ENCODE measurements at regions not wholly inside any gene's neighbourhood (a gene's known extent, or its start where the extent isn't known, plus 50 kb on each side); places are given as distances from the start of the nearest gene placed in this dataset.
A peak's percentile ranks its signal among the peaks of the same experiment; 100 is the strongest.

GRCh38 chr1:229792012-229792975 lies 166.2 kb downstream of the URB2 start:
- no peak overlapping the region for H3K18ac ChIP-seq (ENCODE audit: low read length)
- peaks cover 3 to 6% of the 10 kb centered on the region in 2 donors for H3K9me3 ChIP-seq (replicated peaks in 1 of 2; ENCODE audit: control insufficient read depth in 2 of 2, insufficient read depth in 1 of 2, low read depth in 1 of 2, low read length in 2 of 2)
- no peak overlapping the region for H3K27ac ChIP-seq (replicated peaks; ENCODE audit: low read length)
- H3K4me1 ChIP-seq (ENCODE audit: control insufficient read depth in 2 of 2, insufficient read depth in 1 of 2, low read depth in 1 of 2, low read length in 2 of 2) = peaks cover 0 to 5% of the 10 kb centered on the region in 2 donors
- no peak overlapping the region for H2AK5ac ChIP-seq (ENCODE audit: low read depth, low read length)
- WGBS, 2 donors (ENCODE audit: extremely low coverage in 2 of 2, insufficient read length in 2 of 2, insufficient replicate concordance in 1 of 2) = no CpG with 5 or more reads among the region's 6 CpGs
- H3K14ac ChIP-seq (ENCODE audit: low read length) = no peak overlapping the region
- H3K79me1 ChIP-seq (ENCODE audit: low read depth, low read length) = peaks cover 3% of the 10 kb centered on the region
- H2BK12ac ChIP-seq (ENCODE audit: low read length) = no peak overlapping the region
- peaks cover 0 to 2% of the 10 kb centered on the region in 2 donors for H3K36me3 ChIP-seq (replicated peaks in 1 of 2; ENCODE audit: control insufficient read depth in 2 of 2, insufficient read depth in 2 of 2, low read length in 2 of 2)
- no peak overlapping the region for H3K23ac ChIP-seq (ENCODE audit: low read depth, low read length, poor library complexity)
- H3K4me2 ChIP-seq (ENCODE audit: insufficient read depth, low read length, poor library complexity, severe bottlenecking) = no peak overlapping the region
- H3K4ac ChIP-seq (ENCODE audit: low read length) = no peak overlapping the region
- no peaks in the 10 kb centered on the region for H3K27me3 ChIP-seq (ENCODE audit: control insufficient read depth in 3 of 3, insufficient read depth in 3 of 3, low read depth in 1 of 3, low read length in 3 of 3)
- no peak overlapping the region for H2BK15ac ChIP-seq (ENCODE audit: low read length)
- no peak for DNase-seq (ENCODE audit: low spot score)
- H4K91ac ChIP-seq (ENCODE audit: low read depth, low read length, poor library complexity) = no peak overlapping the region
- H4K8ac ChIP-seq (ENCODE audit: low read depth, low read length) = no peak overlapping the region
- H3K9ac ChIP-seq (ENCODE audit: low read depth, low read length, poor library complexity) = no peak overlapping the region
- H2BK120ac ChIP-seq (ENCODE audit: low read depth, low read length) = no peak overlapping the region
- no peak overlapping the region for H2AFZ ChIP-seq (ENCODE audit: low read length)
- no peak overlapping the region for H2BK5ac ChIP-seq (ENCODE audit: low read length)
- no peak overlapping the region for H3K4me3 ChIP-seq (ENCODE audit: low read length in 2 of 2)

GRCh38 chr1:229793488-229793887 lies 167.4 kb downstream of the URB2 start:
- Histone ChIP-seq H3K23ac (ENCODE audit: low read depth, low read length, poor library complexity) (no peak overlapping the region), H4K8ac (ENCODE audit: low read depth, low read length) (no peak overlapping the region), H3K4me2 (ENCODE audit: insufficient read depth, low read length, poor library complexity, severe bottlenecking) (no peak overlapping the region), H3K18ac (ENCODE audit: low read length) (no peak overlapping the region), H2BK12ac (ENCODE audit: low read length) (no peak overlapping the region), H3K14ac (ENCODE audit: low read length) (no peak overlapping the region), H3K9me3 (replicated peaks in 1 of 2; ENCODE audit: control insufficient read depth in 2 of 2, insufficient read depth in 1 of 2, low read depth in 1 of 2, low read length in 2 of 2) (peaks cover under 1 to 3% of the 10 kb centered on the region in 2 donors), H3K4me3 (ENCODE audit: low read length in 2 of 2) (no peak overlapping the region), H3K36me3 (replicated peaks in 1 of 2; ENCODE audit: control insufficient read depth in 2 of 2, insufficient read depth in 2 of 2, low read length in 2 of 2) (no peaks in the 10 kb centered on the region), H2BK120ac (ENCODE audit: low read depth, low read length) (no peak overlapping the region), H2AK5ac (ENCODE audit: low read depth, low read length) (no peak overlapping the region), H2BK15ac (ENCODE audit: low read length) (no peak overlapping the region), H2BK5ac (ENCODE audit: low read length) (no peak overlapping the region), H3K27me3 (ENCODE audit: control insufficient read depth in 3 of 3, insufficient read depth in 3 of 3, low read depth in 1 of 3, low read length in 3 of 3) (peaks cover 0 to under 1% (median 0%) of the 10 kb centered on the region in 3 experiments), H3K79me1 (ENCODE audit: low read depth, low read length) (no peaks in the 10 kb centered on the region), H3K9ac (ENCODE audit: low read depth, low read length, poor library complexity) (no peak overlapping the region), H2AFZ (ENCODE audit: low read length) (no peak overlapping the region), H3K27ac (replicated peaks; ENCODE audit: low read length) (no peak overlapping the region), H3K4me1 (ENCODE audit: control insufficient read depth in 2 of 2, insufficient read depth in 1 of 2, low read depth in 1 of 2, low read length in 2 of 2) (no peaks in the 10 kb centered on the region), H4K91ac (ENCODE audit: low read depth, low read length, poor library complexity) (no peak overlapping the region), H3K4ac (ENCODE audit: low read length) (no peak overlapping the region)
- WGBS, 2 donors (ENCODE audit: extremely low coverage in 2 of 2, insufficient read length in 2 of 2, insufficient replicate concordance in 1 of 2) = no CpG with 5 or more reads among the region's 5 CpGs
- no peak for DNase-seq (ENCODE audit: low spot score)

GRCh38 chr1:229798558-229798957 lies 172.5 kb downstream of the URB2 start:
- no peak overlapping the region for H3K4me2 ChIP-seq (ENCODE audit: insufficient read depth, low read length, poor library complexity, severe bottlenecking)
- no peak overlapping the region for H2AK5ac ChIP-seq (ENCODE audit: low read depth, low read length)
- H2AFZ ChIP-seq (ENCODE audit: low read length) = no peak overlapping the region
- H3K4me3 ChIP-seq (ENCODE audit: low read length in 2 of 2) = no peak overlapping the region
- H3K23ac ChIP-seq (ENCODE audit: low read depth, low read length, poor library complexity) = no peak overlapping the region
- no peaks in the 10 kb centered on the region for H3K4me1 ChIP-seq (ENCODE audit: control insufficient read depth in 2 of 2, insufficient read depth in 1 of 2, low read depth in 1 of 2, low read length in 2 of 2)
- no peak overlapping the region for H4K91ac ChIP-seq (ENCODE audit: low read depth, low read length, poor library complexity)
- H3K18ac ChIP-seq (ENCODE audit: low read length) = no peak overlapping the region
- no peak overlapping the region for H3K4ac ChIP-seq (ENCODE audit: low read length)
- H2BK5ac ChIP-seq (ENCODE audit: low read length) = no peak overlapping the region
- H3K27me3 ChIP-seq (ENCODE audit: control insufficient read depth in 3 of 3, insufficient read depth in 3 of 3, low read depth in 1 of 3, low read length in 3 of 3) = peaks cover 0 to 3% (median 0%) of the 10 kb centered on the region in 3 experiments
- no peak for DNase-seq (ENCODE audit: low spot score)
- WGBS, 2 donors (ENCODE audit: extremely low coverage in 2 of 2, insufficient read length in 2 of 2, insufficient replicate concordance in 1 of 2) = no CpG with 5 or more reads among the region's 3 CpGs
- H2BK120ac ChIP-seq (ENCODE audit: low read depth, low read length) = no peak overlapping the region
- H2BK15ac ChIP-seq (ENCODE audit: low read length) = no peak overlapping the region
- no peak overlapping the region for H3K9ac ChIP-seq (ENCODE audit: low read depth, low read length, poor library complexity)
- H3K27ac ChIP-seq (replicated peaks; ENCODE audit: low read length) = no peak overlapping the region
- no peaks in the 10 kb centered on the region for H3K36me3 ChIP-seq (replicated peaks in 1 of 2; ENCODE audit: control insufficient read depth in 2 of 2, insufficient read depth in 2 of 2, low read length in 2 of 2)
- no peaks in the 10 kb centered on the region for H3K79me1 ChIP-seq (ENCODE audit: low read depth, low read length)
- H2BK12ac ChIP-seq (ENCODE audit: low read length) = no peak overlapping the region
- peaks cover 3 to 4% of the 10 kb centered on the region in 2 donors for H3K9me3 ChIP-seq (replicated peaks in 1 of 2; ENCODE audit: control insufficient read depth in 2 of 2, insufficient read depth in 1 of 2, low read depth in 1 of 2, low read length in 2 of 2)
- H3K14ac ChIP-seq (ENCODE audit: low read length) = no peak overlapping the region
- H4K8ac ChIP-seq (ENCODE audit: low read depth, low read length) = no peak overlapping the region

GRCh38 chr1:229803626-229804217 lies 177.7 kb downstream of the URB2 start:
- H3K36me3 ChIP-seq (replicated peaks in 1 of 2; ENCODE audit: control insufficient read depth in 2 of 2, insufficient read depth in 2 of 2, low read length in 2 of 2) = no peaks in the 10 kb centered on the region
- no peak overlapping the region for H2AFZ ChIP-seq (ENCODE audit: low read length)
- no peaks in the 10 kb centered on the region for H3K27me3 ChIP-seq (ENCODE audit: control insufficient read depth in 3 of 3, insufficient read depth in 3 of 3, low read depth in 1 of 3, low read length in 3 of 3)
- no peak overlapping the region for H2BK5ac ChIP-seq (ENCODE audit: low read length)
- H2BK120ac ChIP-seq (ENCODE audit: low read depth, low read length) = no peak overlapping the region
- no peaks in the 10 kb centered on the region for H3K4me1 ChIP-seq (ENCODE audit: control insufficient read depth in 2 of 2, insufficient read depth in 1 of 2, low read depth in 1 of 2, low read length in 2 of 2)
- H3K9ac ChIP-seq (ENCODE audit: low read depth, low read length, poor library complexity) = no peak overlapping the region
- H4K91ac ChIP-seq (ENCODE audit: low read depth, low read length, poor library complexity) = no peak overlapping the region
- H3K23ac ChIP-seq (ENCODE audit: low read depth, low read length, poor library complexity) = no peak overlapping the region
- no peak overlapping the region for H2BK15ac ChIP-seq (ENCODE audit: low read length)
- H3K4ac ChIP-seq (ENCODE audit: low read length) = no peak overlapping the region
- H3K4me3 ChIP-seq (ENCODE audit: low read length in 2 of 2) = peak overlapping the region in 1 of 2 donors; percentile 71
- no peak overlapping the region for H3K18ac ChIP-seq (ENCODE audit: low read length)
- WGBS, 2 donors (ENCODE audit: extremely low coverage in 2 of 2, insufficient read length in 2 of 2, insufficient replicate concordance in 1 of 2) = no CpG with 5 or more reads among the region's 4 CpGs
- no peak overlapping the region for H2AK5ac ChIP-seq (ENCODE audit: low read depth, low read length)
- H3K27ac ChIP-seq (replicated peaks; ENCODE audit: low read length) = no peak overlapping the region
- H3K79me1 ChIP-seq (ENCODE audit: low read depth, low read length) = no peaks in the 10 kb centered on the region
- H3K4me2 ChIP-seq (ENCODE audit: insufficient read depth, low read length, poor library complexity, severe bottlenecking) = no peak overlapping the region
- H3K9me3 ChIP-seq (replicated peaks in 1 of 2; ENCODE audit: control insufficient read depth in 2 of 2, insufficient read depth in 1 of 2, low read depth in 1 of 2, low read length in 2 of 2) = peaks cover 0 to 6% of the 10 kb centered on the region in 2 donors
- H2BK12ac ChIP-seq (ENCODE audit: low read length) = no peak overlapping the region
- H3K14ac ChIP-seq (ENCODE audit: low read length) = no peak overlapping the region
- no peak overlapping the region for H4K8ac ChIP-seq (ENCODE audit: low read depth, low read length)
- no peak for DNase-seq (ENCODE audit: low spot score)
